Calu3 (cell line): ENCODE measurements at regions not wholly inside any gene's neighbourhood (a gene's known extent, or its start where the extent isn't known, plus 50 kb on each side); places are given as distances from the start of the nearest gene placed in this dataset.
A peak's percentile ranks its signal among the peaks of the same experiment; 100 is the strongest.

ENCODE experiments used
- BruUV-seq: library from RNA; stranded (reverse); fragments of 400-500 nt; replicated peaks from 2 replicates; lab custom pipeline; 2021; lab: Mats Ljungman, UMichigan
- CTCF ChIA-PET: fragments of 300-600 bp; sonication (Branson Sonifier 250); formaldehyde crosslinking; loops from one replicate; lab custom pipeline; 2022; ENCODE audit warnings: antibody characterized with exemption; lab: Charles Lee
- DNase-seq: peaks from one replicate; pipeline ENCODE4 v3.0.0; 2022
- H3K27ac Mint-ChIP-seq: one replicate; pipeline ENCODE4 v1.8.0; 2022; ENCODE audit warnings: mixed read lengths; ENCODE audit not compliant: unreplicated experiment
- H3K27me3 Mint-ChIP-seq: one replicate; pipeline ENCODE4 v1.8.0; 2022; ENCODE audit warnings: mixed read lengths; ENCODE audit not compliant: unreplicated experiment
- H3K36me3 Mint-ChIP-seq: one replicate; pipeline ENCODE4 v1.8.0; 2022; ENCODE audit warnings: mild to moderate bottlenecking, moderate library complexity, mixed read lengths; ENCODE audit not compliant: insufficient read depth, unreplicated experiment
- H3K4me1 Mint-ChIP-seq: one replicate; pipeline ENCODE4 v1.8.0; 2022; ENCODE audit warnings: mild to moderate bottlenecking, low read depth, mixed read lengths; ENCODE audit not compliant: unreplicated experiment
- H3K4me3 Mint-ChIP-seq: one replicate; pipeline ENCODE4 v1.8.0; 2022; ENCODE audit warnings: mild to moderate bottlenecking, low read depth, moderate library complexity, mixed read lengths; ENCODE audit not compliant: unreplicated experiment
- H3K9me3 Mint-ChIP-seq: one replicate; pipeline ENCODE4 v1.8.0; 2022; ENCODE audit warnings: low read depth, mixed read lengths; ENCODE audit not compliant: unreplicated experiment
- intact Hi-C: fragments of 100-400 bp; cut with micrococcal nuclease; formaldehyde crosslinking; loops from one replicate; pipeline ENCODE4 v1.10.0; 2022; ENCODE audit not compliant: unreplicated experiment
- TF ChIP-seq, protein P1 (sequence below): fragments of 200-600 bp; IDR thresholded peaks from one replicate; pipeline ENCODE4 v1.8.0; 2022; ENCODE audit warnings: antibody characterized with exemption; ENCODE audit not compliant: unreplicated experiment

DNA sequence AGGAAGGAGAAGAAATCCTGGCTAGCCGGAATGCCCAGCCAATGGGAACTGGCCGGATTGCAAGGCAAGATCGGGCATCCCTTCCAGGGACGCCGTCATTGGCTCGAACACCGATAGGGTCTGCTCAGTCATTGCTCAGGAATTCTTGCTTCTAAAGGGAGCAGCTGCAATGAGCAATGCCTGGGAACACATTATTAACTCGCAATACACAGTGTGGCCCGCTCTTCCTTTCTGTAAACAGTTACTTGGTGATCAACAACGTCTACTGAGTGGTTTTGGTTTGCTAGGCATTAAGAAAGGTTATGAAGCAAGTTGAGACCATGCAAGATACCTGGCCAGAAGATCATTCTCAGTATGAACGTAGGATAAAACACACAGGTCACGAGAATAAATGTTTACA, 165.4 kb upstream of the CITED2 start:
- peak overlapping the region; percentile 23 for H3K27ac Mint-ChIP-seq
- CTCF ChIA-PET = interaction anchor here (0.9 to 1.1 kb wide), 2 partner anchors 9 to 10 kb away, joined by 3 to 6 read pairs; no protein-coding TSS in a partner anchor
- peaks cover 19% of the 10 kb centered on the region for H3K4me1 Mint-ChIP-seq
- H3K27me3 Mint-ChIP-seq = no peaks in the 10 kb centered on the region
- BruUV-seq = no TSS peak
- no peaks in the 10 kb centered on the region for H3K36me3 Mint-ChIP-seq
- H3K4me3 Mint-ChIP-seq = no peak overlapping the region
- peak; percentile 64 for DNase-seq
- intact Hi-C loops = loop anchor here (10.0 kb wide), 1 partner anchor 165 kb away; the partner anchor contains the start of gene CITED2
- no peaks in the 10 kb centered on the region for H3K9me3 Mint-ChIP-seq
- TF ChIP-seq, protein P1, sequence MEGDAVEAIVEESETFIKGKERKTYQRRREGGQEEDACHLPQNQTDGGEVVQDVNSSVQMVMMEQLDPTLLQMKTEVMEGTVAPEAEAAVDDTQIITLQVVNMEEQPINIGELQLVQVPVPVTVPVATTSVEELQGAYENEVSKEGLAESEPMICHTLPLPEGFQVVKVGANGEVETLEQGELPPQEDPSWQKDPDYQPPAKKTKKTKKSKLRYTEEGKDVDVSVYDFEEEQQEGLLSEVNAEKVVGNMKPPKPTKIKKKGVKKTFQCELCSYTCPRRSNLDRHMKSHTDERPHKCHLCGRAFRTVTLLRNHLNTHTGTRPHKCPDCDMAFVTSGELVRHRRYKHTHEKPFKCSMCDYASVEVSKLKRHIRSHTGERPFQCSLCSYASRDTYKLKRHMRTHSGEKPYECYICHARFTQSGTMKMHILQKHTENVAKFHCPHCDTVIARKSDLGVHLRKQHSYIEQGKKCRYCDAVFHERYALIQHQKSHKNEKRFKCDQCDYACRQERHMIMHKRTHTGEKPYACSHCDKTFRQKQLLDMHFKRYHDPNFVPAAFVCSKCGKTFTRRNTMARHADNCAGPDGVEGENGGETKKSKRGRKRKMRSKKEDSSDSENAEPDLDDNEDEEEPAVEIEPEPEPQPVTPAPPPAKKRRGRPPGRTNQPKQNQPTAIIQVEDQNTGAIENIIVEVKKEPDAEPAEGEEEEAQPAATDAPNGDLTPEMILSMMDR = no peak

DNA sequence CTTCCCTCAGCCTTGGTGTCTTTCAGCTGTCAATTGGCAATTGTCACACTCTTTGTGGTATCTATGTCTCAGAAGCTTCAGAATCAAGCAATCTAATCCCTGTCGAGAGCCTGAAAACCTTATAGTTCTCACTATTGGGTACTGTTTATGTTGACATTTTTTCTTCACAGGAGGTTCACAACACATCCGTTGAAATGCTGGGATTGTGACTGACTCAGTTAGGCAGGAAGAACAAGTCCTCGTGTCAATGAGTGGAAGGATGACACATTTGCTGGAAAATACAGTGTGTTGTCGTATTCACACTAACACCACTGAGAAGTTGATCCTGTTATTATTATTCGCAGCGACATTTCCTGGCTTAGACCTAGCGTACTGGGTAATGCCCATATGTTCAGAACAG, 163.9 kb upstream of the CITED2 start:
- DNase-seq = no peak
- intact Hi-C loops = loop anchor here (10.0 kb wide), 1 partner anchor 164 kb away; the partner anchor contains the start of gene CITED2

DNA sequence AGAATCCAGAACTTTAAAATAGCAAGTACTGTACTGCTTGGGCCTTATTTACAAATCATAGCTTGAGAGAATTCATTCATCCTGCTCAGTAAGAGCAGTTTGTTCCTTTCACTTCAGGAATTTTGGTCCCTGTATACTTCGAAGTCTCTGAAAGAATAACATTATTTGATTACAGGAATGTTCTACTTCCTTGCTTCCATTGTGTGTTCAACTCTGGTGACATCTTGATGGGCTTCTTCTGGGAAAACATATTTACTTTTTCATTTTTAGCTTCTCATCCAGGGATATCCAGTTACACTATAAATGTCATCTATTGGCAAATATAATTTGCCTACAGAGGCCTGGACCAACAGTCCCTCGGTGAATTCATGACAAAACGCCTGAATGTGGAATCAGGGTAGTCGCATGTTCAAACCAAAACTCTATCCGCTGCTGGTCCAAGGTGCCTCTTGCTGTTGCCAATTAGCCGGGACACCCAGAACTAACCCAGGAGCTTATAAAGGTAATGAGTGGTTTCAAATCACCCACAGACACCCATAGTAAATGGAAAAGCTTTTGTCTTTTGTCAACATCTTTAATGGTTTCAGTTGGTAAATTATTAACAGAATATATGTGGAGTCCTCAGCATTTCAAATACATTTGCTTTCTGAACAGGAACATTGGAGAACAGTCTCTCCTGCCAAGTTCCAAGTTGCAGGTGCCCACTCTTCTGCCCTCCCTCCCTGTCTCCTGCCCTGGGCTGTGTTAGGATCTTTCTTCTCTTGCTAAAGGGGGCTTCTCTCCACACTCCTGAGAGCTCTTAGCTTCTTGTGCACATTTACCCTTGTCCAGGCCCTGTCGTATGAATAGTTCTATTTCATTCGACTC, 162.5 kb upstream of the CITED2 start:
- TF ChIP-seq, protein P1 = no peak
- intact Hi-C loops = loop anchor here (10.0 kb wide), 1 partner anchor 162 kb away; the partner anchor contains the start of gene CITED2
- no peak for DNase-seq
- BruUV-seq = no TSS peak
- CTCF ChIA-PET = interaction anchor here (1.5 kb wide), 1 partner anchor 162 kb away, joined by 4 read pairs; the partner anchor contains the start of gene CITED2
- no peaks in the 10 kb centered on the region for H3K36me3 Mint-ChIP-seq
- no peak overlapping the region for H3K27ac Mint-ChIP-seq
- no peaks in the 10 kb centered on the region for H3K27me3 Mint-ChIP-seq
- peaks cover 37% of the 10 kb centered on the region for H3K4me1 Mint-ChIP-seq
- H3K4me3 Mint-ChIP-seq = no peak overlapping the region
- H3K9me3 Mint-ChIP-seq = no peaks in the 10 kb centered on the region

More for the DNA sequence above, 163.9 kb upstream of the CITED2 start:
- Mint-ChIP-seq H3K9me3 (no peaks in the 10 kb centered on the region), H3K36me3 (no peaks in the 10 kb centered on the region), H3K4me3 (no peak overlapping the region), H3K4me1 (peaks cover 33% of the 10 kb centered on the region), H3K27me3 (no peaks in the 10 kb centered on the region), H3K27ac (no peak overlapping the region)
- BruUV-seq = no TSS peak
- CTCF ChIA-PET = no interaction called here
- TF ChIP-seq, protein P1 = no peak

DNA sequence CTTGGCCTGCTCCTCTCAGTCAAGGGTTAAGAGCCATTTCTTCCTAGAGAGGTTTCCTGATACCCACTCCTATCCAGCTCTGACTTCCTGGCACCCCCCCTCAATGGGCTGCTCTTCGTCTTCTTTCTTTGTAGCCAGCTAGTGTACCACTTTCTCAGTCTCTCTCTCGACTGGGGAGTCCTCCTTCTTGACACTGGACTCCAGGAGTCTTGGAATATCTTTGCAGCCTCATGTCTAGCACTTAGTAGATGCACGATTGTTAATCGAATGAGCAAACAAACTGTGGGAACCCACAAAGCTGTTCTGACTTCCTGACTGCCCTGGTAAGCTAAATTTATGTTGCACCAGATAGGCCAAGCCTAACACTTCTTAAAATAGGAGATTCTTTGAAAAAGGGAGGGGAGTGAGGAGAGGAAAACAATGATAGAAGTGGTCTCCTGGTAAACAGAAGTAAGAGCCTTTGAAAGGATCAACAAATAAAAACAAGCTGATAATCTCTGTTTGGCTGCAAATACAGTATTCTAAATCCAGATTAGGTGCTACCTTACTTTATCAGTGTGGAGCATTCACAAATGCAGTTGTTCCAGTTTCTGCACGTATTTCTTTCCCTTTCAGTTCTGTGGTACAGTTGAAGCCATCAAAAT, 160.1 kb upstream of the CITED2 start:
- CTCF ChIA-PET = no interaction called here
- TF ChIP-seq, protein P1 = no peak
- intact Hi-C loops = loop anchor here (5.0 to 10.0 kb wide), 2 partner anchors 53 to 160 kb away; partner anchors contain the start of gene CITED2
- Mint-ChIP-seq H3K27me3 (no peaks in the 10 kb centered on the region), H3K4me3 (peak overlapping the region; percentile 39), H3K9me3 (peaks cover 2% of the 10 kb centered on the region), H3K27ac (peak overlapping the region; percentile 25), H3K36me3 (no peaks in the 10 kb centered on the region), H3K4me1 (peaks cover 24% of the 10 kb centered on the region)
- DNase-seq = no peak
- no TSS peak for BruUV-seq
